Left renal cortex interstitium (tissue), 4 donors: ENCODE measurements at regions not wholly inside any gene's neighbourhood (a gene's known extent, or its start where the extent isn't known, plus 50 kb on each side); places are given as distances from the start of the nearest gene placed in this dataset.

Experiments
- DNase-seq, 4 donors: peaks; one replicate each; pipeline ENCODE4 v3.0.0-alpha.2; 2013; ENCODE audit warnings: low read depth in 4 of 4, low spot score in 2 of 4, missing footprints in 1 of 4

- no peak for DNase-seq
Measured at GRCh38 chr3:84008623-84009022, 950.2 kb upstream of the CADM2 start.

GRCh38 chr3:84023842-84024241 is 934.9 kb upstream of the CADM2 start:
- no peak for DNase-seq

- DNase-seq = no peak
Measured at GRCh38 chr3:84039099-84039498, 919.7 kb upstream of the CADM2 start.

GRCh38 chr3:84042399-84043106 is 916.2 kb upstream of the CADM2 start:
- peak; percentile 6 to 25 (median 18) for DNase-seq

GRCh38 chr3:84066915-84067314 is 891.9 kb upstream of the CADM2 start:
- DNase-seq = no peak

GRCh38 chr3:84073664-84074063 is 885.1 kb upstream of the CADM2 start:
- DNase-seq = no peak

- no peak for DNase-seq
Measured at GRCh38 chr3:84074767-84075166, 884.0 kb upstream of the CADM2 start.

GRCh38 chr3:84077479-84077878 is 881.3 kb upstream of the CADM2 start:
- no peak for DNase-seq

GRCh38 chr3:84082726-84083125 is 876.1 kb upstream of the CADM2 start:
- DNase-seq = no peak

- DNase-seq = no peak
Measured at GRCh38 chr3:84092907-84093306, 865.9 kb upstream of the CADM2 start.

- no peak for DNase-seq
Measured at GRCh38 chr3:84096188-84096587, 862.6 kb upstream of the CADM2 start.

- no peak for DNase-seq
Measured at GRCh38 chr3:84100861-84101260, 857.9 kb upstream of the CADM2 start.

GRCh38 chr3:84108442-84108971 is 850.3 kb upstream of the CADM2 start:
- peak in 2 of 4 donors; percentile 1 to 4 for DNase-seq

- DNase-seq = no peak
Measured at GRCh38 chr3:84109911-84110310, 848.9 kb upstream of the CADM2 start.

GRCh38 chr3:84110787-84111186 is 848.0 kb upstream of the CADM2 start:
- DNase-seq = no peak

- DNase-seq = no peak
Measured at GRCh38 chr3:84125201-84125721, 833.5 kb upstream of the CADM2 start.

GRCh38 chr3:84125760-84126159 is 833.0 kb upstream of the CADM2 start:
- DNase-seq = no peak

- no peak for DNase-seq
Measured at GRCh38 chr3:84126160-84126559, 832.6 kb upstream of the CADM2 start.

GRCh38 chr3:84128024-84128423 is 830.8 kb upstream of the CADM2 start:
- DNase-seq = no peak

- no peak for DNase-seq
Measured at GRCh38 chr3:84136425-84136824, 822.4 kb upstream of the CADM2 start.

GRCh38 chr3:84140631-84141030 is 818.2 kb upstream of the CADM2 start:
- no peak for DNase-seq

GRCh38 chr3:84141571-84141970 is 817.2 kb upstream of the CADM2 start:
- no peak for DNase-seq
